ENCODE measurements at regions not wholly inside any gene's neighbourhood (a gene's known extent, or its start where the extent isn't known, plus 50 kb on each side); places are given as distances from the start of the nearest gene placed in this dataset.

DNA sequence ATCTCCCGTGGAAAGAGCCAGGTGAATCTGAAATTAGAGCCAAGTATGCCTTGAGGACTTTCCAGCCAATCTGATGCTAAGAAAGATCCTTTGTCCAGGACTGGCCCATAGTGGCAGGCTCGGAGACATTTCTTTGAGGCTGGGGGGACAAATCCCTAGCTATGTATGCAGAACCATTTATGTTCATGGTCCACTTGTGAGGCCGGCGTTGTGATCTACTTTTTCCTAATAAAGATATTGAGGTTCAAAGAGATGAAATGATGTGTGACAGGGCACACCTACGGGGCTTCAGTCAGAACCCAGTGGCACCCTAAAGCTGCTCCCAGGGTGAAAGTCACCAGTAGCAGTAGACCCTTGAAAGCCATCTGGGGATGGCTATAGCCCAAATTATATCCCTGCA is 120.3 kb upstream of the MAFB start:
- no peak for DNase-seq

DNA sequence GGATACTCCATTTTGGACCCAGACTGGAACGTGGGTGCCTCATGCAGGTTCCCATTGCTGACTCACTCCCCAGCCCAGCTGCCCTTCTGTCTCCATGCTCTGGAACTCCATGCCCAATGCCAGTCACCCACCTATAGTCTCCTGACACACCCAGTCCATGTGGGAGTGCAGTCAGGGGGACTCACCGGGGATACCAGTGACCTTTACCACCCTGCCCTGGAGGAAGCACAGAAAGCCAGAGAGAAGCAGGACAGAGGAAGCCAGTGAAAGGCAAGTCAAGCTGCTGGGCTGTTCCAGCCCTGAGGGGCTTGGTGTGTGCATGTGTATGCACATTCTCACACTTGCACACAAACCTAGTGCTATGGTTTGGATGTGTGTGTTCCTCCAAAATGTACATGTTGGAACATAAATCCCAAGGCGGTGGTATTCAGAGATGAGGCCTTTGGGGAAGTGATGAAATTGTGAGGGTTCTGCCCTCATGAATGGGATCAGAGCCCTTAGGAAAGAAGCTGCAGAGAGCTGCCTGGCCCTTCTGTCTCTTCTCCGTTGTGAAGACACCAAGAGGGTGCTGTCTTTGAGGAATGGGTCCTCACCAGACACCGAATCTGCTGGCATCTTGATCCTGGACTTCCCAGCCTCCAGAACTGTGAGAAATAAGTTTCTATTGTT is 121.4 kb upstream of the MAFB start:
- DNase-seq: no peak

DNA sequence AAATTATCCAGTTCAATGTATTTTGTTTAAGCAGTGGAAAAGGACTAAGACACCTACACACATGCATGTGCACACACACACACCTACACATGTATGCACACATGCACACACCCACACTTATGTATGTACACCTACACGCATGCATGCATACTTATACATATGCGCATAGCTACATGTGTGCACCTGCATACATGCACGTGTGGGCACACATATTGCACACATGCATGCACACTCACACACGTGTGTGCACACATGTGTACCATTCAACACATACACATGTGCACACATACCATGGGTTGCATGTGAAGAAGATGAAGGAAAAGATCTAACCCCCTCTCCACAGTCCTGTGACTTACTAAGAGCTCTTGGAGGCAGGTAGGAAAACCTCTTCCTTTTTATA is 122.0 kb upstream of the MAFB start:
- DNase-seq: no peak

DNA sequence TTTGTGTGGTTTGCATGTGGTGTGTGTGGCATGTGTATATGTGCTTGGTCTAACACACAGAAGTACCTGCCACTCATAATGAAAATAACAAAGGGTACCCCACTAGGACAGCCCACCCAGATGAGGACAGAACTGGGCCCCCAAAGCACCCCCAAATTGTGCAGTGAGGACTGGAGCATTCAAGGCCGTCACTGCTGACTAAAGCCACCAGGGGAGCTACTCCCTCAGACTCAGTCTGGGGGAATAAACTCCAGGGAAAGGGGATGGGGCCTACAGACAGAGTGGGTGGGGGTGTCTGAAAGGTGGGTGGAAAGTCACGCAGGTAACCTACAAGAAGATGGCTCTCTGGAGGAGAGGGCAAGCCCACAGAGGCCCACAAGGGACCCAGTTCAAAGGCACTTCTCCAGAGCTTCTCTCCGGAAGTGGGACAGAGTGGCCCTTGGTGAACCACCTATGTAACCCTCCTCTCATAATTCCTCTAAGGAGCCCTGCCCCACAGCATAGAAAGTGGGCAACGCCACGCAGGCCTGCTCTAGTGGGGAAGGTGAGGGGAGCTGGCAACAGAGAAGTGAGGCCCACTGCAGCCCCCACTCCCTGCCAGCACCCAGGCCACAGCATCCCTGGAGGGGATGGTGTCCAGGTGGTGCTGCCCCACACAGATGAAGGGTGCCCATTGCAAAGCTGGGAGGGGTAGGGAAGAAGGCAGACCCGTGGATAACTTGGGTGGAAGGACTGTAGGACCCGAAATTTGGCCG is 122.8 kb upstream of the MAFB start:
- no peak for DNase-seq

DNA sequence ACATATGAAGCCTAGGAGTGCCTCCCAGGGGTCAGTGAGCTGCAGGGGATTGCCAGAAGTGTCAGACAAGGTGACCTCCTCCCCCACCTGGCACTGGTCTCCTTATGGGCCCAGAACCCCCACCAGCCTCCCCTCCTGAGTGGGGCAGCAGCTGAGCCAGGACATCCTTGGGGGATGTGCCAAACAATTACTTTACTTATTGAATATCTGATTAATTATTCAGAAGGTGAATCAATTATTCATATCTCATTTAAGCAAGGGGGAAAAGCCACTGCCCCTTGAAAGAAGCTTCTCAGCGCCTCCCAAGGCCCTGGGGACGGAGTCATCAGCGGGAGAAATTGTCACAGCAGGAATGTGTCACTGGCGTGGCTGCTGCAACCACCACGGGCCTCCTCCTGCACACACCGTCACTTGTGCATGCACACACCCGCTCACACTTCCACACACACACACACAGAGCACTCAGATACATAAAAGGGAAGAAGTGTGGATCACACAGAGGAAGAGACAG is 123.4 kb upstream of the MAFB start:
- no peak for DNase-seq

DNA sequence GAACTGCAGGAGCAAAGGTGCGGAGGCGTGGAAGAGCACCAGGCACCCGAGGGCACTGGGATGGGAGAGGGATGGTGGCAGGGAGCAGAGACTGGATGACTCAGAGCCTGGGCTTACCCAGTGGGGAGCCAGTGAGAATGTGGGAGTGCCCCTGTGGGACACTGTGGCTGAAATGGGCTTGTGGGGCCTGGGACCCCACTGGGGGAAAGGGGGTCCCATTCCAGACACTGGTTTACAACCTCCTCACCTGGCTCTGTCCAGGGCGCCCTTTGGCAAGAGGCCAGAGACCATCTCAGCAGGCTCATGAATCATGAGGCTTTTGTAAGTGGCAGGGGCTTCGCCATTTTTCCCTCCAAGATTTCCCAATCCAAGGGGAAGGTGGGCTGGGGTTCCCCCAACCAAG is 124.0 kb upstream of the MAFB start:
- no peak for DNase-seq

DNA sequence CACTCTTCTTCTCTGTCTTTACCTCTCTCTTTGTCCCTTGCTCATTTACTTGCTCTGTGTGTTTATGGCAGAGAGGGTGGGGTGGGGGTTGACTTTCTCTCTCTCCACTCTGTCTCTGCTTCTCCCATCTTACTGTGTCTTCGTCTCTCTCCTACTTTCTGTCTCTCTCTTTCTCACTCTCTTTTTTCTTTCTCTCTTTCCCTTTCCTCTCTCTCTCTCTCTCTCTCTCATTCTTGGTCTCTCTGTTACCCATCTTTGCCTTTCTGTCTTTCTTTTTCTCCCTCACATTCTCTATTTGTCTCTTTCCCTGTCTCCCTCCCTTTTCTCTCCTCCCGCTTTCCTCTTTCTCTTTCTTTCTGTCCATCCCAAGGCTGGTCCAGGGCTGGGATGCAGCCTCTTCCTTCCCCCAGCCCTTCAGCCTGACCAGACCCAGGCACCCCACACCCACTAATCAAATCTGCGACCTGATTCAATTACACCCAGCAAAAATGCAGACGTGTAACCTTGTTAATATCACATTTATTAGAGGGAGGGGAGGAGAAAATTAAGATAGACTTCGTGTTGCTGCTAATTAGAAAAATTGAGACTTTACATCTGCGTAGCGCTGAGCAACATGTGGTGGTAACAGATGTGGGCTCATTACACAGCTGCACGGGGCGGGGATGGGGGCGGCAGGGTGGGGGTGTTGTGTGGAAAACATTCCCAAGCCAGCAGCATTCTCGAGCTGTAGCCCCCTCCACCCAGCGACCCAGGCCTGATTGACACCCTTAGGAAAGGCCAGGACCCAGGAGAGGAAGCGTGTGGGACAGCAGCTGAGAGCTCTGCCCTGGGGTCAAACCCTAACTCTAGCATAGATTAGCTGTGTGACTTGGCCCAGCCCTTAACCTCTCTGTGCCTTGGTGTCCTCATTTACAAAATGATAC is 124.9 kb upstream of the MAFB start:
- DNase-seq: no peak

DNA sequence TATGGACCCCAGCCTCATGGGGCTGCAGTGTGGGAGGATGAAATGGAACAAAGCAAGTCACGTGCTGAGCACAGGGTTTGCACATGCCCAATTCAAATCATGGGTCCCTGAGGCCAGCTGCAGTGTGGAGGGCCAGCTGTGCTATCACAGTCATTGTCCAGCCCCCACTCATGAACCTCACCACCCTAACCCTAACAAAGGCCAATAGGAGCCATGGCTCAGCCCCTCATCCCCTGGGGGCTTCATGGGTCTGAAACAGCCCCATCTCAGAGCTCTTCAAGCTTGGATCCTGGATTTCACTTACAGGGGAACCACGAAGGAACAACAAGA is 125.6 kb upstream of the MAFB start:
- no peak for DNase-seq

DNA sequence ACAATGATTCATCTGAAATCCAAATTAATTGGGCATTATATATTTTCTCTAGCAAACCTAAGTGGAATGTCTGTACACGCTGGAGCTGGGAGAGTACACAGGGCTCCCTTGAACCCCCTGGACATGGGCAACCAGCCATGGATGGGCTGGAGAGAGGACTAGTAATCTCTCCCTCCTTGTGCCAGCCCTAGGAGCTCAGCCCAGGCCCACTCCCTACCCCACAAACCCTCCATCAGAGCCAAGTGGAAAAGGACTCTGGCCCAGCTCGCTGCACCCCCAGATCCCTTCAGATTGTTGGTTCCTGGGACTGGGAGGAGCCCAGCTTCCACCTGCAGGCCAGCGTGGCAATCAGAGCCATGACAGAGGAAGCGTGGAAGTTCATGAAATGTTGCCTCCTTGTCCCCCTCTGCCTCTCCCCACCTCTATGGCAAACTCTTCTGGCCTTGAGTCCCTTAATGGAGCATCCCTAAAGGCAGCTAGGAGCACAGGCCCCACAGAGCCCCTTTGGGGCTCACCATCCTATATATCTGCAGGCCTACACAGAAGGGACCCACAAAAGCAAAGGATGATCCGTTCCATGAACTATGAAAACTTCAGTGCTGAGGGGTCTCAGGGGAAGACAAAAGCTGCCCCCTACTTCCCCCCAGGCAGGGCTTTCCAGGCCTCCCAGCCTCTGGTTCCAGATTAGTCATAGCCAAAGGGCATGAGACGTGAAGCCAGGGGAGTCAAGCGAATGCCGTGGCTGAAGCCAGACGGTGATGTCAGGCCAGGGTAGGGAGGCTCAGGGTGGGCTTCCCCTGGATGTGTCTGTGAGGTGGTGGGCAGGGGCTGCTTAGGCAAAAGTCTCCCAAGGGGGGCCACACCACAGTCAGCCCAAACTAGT is 126.4 kb upstream of the MAFB start:
- no peak for DNase-seq

DNA sequence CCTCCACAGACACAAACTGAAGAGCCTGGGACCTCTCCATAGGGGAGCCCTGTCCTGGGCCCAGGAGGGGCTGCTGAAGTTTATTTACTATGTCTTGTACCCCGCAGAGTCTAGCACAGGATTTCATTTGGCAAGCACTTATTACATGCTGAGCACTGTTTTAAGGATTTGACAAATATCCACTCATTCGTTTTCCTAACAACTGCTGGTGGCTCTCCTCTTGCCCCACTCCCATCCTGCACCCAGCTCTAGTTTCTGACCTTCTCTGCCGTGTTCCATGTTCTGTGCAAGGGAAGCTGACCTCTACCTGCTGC is 127.0 kb upstream of the MAFB start:
- no peak for DNase-seq

DNA sequence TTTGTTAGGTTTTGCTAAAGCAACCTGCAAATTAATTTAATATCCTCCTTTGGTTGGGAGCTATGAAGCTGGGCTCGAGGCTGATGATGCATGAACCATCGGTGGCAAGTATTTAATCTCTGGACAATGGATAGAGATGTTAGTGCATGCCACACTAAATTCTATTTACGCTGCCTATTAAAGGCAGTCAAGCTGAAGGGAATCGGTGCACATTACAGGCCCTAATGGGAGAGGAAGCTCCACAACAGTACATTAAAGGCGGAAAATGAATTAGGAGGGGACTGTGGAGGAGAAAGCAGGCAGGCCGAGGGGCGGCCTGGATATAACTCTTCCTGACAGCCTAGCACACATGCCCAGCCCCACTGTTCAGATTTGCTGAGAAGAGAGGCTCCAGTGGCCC is 132.4 kb upstream of the MAFB start:
- DNase-seq: no peak

DNA sequence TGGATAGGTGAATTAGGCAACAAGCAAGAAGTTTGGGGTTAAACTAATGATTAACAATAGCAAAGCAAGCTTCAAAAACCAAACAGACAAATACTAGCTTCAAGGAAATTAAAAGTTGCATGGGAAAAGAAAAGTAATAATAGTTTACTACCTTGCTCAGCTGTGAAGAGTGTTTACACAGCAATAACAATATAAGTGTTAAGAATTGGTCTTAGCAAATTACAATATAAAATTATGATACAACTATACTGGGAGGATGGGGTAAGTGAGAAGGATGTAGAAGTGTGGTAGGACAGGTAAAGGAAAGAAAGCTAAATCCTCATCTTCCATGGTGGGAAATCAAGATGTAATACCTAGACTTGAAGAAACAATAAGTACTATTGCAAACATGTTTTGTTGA is 137.7 kb upstream of the MAFB start:
- DNase-seq: no peak

DNA sequence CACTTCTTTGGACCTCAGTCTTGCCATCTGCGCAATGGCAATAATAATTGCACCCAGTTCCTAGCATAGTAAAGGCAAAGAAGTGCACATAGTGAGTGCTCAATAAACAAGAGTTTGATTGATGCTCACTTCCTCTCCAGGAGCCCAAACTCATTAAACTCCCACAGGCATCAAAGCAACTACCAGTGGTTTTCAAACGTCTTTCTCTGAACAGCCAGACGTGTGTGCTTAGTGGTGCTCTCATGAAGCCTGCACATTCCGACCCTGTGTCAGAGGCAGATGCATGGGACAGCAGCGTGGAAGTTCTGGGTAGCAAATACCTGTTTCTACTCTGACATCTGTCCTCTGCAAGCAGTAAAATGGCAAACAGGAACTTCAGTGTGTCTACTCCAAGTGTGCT is 146.3 kb upstream of the MAFB start:
- DNase-seq: no peak

DNA sequence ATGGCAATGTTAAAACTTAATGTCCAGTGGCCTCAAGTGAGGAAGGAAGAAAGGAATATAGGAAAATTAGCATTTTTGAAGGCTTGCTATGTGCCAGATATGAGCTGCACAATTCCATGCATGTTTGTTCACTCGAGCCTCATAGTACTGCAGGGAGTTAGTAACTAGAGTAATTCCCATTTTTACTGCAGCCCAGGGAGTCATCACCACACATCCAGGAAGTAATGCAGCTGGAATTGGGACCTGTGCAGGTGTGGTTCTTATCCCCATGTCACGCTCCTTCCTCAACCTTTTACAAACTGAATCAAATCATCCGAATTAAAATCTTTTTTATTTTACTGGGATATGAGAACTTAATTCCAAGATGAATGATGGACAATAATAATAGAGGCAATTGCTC is 149.5 kb upstream of the MAFB start:
- no peak for DNase-seq

DNA sequence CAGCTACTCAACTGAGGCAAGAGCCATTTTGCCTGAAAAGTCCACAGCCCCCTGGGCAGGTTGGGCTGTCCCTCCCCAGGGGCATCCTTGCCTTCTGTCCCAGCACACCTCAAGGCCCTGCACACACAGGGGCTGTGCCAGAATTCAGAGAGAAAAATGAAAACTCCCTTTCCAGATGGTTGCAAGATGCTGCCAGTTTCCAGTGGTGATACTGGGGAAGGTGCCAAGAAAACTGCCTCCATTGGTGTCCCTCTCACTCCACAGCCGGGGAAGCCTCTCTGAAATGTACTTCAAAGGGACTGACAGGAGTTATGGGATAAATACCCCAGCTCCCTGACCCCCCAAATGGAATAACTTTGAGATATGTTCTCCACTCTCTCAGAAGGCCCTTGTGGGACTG is 154.2 kb upstream of the MAFB start:
- DNase-seq: no peak

DNA sequence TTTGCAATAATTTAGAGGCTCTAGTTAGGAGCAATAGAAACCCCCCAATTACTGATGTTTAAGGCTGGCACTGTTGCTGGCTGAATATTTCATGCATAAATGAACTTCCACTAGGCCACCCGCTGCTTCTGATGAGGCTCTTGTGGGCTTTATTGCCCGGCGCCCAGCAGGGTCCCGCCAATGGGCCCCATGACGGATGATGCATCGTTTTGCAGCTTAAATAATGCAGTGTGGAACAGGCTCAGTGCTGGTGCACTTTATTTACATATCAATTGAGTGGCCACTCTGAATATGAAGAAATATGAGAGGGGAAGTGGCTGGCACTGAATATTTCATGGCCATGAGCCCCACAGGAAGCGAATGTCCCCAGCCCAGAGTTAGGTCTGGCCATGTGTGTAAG is 155.3 kb upstream of the MAFB start:
- no peak for DNase-seq

DNA sequence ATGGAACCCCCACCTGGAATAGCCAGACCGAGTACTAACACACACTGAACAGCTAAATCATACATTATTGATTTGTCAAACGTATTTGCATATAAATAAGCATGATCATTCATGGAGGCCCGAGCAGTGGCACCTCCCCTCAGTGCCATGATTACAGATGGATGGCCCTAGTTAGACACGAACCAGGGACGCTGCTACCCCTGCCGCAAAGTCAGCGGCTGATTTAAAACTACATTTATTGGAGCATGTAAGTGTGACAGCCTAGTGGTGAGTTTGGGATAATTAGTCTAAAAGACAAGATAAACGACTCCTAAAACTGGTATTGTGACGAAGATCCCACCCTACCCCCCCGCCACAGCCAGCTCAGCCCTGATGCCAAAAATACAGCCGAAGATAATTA is 159.1 kb upstream of the MAFB start:
- DNase-seq: no peak

DNA sequence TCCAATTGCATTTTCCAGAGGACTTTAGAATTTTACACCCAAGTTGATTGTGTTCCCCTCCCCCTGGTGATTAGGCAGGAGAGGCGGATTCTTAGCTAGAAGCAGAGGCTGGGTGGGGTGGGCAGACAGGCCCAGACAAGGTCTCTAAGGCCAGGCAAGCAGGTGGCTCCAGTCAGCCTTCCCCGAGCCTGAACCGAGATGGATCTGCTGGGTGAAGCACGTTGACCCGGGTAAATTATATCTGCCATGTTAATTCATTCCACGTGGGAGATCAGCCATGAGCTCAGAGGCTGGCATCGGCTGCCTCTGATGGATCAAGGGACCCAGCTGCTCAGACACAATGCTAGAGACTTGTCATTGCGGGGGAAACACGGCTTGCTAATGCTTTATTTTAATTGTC is 159.5 kb upstream of the MAFB start:
- no peak for DNase-seq

DNA sequence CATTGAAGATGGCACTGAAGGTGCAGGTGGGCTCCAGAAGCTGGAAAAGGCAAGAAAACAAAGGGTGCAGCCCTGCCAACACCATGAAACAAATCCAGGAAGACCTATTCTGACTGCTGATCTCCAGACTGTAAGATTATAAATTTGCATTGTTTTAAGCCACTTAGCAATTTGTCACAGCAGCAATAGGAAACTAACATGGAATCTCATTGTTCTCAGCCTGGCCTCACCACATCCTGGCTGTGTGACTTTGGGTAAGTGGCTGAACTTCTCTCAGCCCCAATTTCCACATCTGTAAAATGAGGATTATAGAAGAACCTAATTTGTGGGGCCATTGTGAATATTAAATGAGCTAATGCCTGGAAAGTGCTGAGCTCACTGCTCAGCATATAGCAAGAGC is 160.4 kb upstream of the MAFB start:
- no peak for DNase-seq

DNA sequence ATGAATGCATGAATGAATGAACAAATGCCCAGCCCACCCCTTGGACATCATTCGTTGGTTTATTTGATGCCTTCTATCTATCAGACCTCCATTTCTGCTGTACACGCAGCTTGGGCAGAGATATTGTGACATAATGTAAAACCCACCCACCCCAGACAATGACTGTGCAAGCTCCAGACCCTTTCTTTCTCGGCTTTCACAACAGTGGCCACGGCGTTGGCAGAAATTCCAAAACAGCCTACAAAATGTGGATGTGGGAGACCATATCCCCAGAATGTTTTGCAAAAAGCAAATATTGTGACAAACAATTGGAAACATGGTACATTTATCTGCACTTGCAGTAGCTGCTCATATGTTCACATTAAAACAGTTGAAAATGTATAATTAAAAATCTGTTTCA is 162.0 kb upstream of the MAFB start:
- no peak for DNase-seq

DNA sequence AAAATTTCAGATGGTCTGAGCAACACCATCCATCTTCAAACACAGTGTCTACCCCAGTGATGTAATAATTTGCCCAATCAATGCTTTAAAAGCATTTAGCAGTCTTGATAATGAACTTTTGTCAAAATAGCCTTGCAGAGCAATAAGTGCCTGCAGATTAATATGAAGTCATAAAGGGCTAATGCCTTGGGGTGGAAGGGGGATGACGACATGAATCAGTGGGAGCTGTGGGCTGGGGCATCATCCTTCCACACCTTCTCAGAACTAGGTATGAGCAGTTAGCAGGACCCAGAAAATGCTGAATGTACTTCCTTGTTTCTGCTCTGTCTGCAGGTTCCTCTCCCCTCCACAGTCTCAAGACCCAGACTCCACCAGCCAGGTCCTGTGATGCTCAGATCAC is 166.2 kb upstream of the MAFB start:
- DNase-seq: no peak

DNA sequence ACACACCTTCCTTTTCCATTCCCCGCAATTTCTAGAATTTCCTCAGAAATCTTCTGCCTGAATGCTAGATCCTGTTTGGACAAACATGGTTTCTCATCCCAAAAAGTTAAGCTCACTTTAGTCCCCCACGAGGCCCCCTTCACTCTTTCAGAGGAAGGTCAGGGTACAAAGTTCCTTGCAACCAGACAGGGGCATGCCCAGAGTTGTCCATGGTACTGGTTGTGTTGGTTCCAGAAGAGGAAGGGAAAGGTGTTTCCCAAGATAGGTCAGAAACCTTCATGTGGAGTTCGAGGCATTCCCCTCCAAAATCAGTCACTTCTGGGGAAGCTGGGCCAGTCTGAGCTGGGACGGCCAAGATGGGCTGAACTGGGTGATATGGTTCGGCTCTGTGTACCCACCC is 167.6 kb upstream of the MAFB start:
- no peak for DNase-seq

DNA sequence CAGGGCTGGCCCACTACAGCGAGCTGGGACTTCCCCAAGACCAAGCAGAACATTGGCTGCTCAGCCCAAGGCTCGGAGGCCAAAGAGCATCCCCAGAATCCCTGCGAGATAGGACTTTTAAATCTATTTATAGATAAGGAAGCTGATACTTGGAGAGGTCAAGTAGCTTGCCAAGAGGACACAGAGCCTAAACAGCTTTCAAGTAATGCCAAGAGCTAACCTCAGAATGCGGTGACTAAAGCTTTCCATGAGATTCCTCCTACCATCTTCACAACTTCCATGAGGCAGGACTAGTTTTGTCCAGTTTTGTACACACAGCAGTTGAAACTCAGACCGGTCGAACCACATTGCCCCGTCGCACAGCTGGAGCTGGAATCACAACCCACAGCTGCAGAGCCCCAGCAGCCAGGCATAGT is 168.1 kb upstream of the TOP1 start:
- DNase-seq: peak; percentile 34

All from DMS53 (cell line).